HepG2 (cell line): ENCODE measurements at regions not wholly inside any gene's neighbourhood (a gene's known extent, or its start where the extent isn't known, plus 50 kb on each side); places are given as distances from the start of the nearest gene placed in this dataset.

Source experiments
- ATAC-seq: fragments of 200-7000 bp; cut with Tn5 transposase; 3 replicates; pipeline ENCODE4 v1.9.1; 2020; ENCODE audit warnings: mild to moderate bottlenecking, moderate library complexity
- BruUV-seq: library from RNA; stranded (reverse); fragments of 400-500 nt; replicated peaks from 2 replicates; lab custom pipeline; 2021; lab: Mats Ljungman, UMichigan
- CTCF ChIA-PET: fragments of 300-600 bp; formaldehyde crosslinking; extraction: SDS; loops from one replicate; lab custom pipeline; 2021; ENCODE audit warnings: low total read pairs, inconsistent platforms, low intra/inter-chr PET ratio; lab: Yijun Ruan, JAX
- POLR2A ChIA-PET: fragments of 350-600 bp; sonication (Branson Sonifier 250); formaldehyde crosslinking; loops from one replicate; lab custom pipeline; 2020; ENCODE audit warnings: antibody characterized with exemption, inconsistent platforms; lab: Yijun Ruan, JAX
- DNase-seq: peaks from one replicate; pipeline ENCODE4 v3.0.0-alpha.2; 2015; ENCODE audit warnings: low spot score
- FAIRE-seq: peaks from 3 replicates; lab custom pipeline; 2011; peaks lifted over from hg19 to GRCh38; lab: Jason Lieb, UNC
- H2AFZ ChIP-seq: one replicate; pipeline ENCODE4 v1.6.1; 2011; ENCODE audit warnings: low read length, inconsistent platforms
- H3K27ac ChIP-seq: fragments of 300-600 bp; 3 replicates; pipeline ENCODE4 v1.8.0; 2011; ENCODE audit warnings: mixed run types, mild to moderate bottlenecking, mixed read lengths, low read length, inconsistent platforms; ENCODE audit not compliant: insufficient read depth; ENCODE audit errors: extremely low read length
- H3K27me3 ChIP-seq, 2 experiments: fragments of 200-600 bp in 1 of 2; 2 replicates in 1 of 2; 3 replicates in 1 of 2; pipeline versions ENCODE4 v1.6.0 to v1.8.0; 2011; ENCODE audit warnings: low read length in 2 of 2, mild to moderate bottlenecking in 2 of 2, moderate library complexity in 2 of 2, inconsistent platforms in 1 of 2; ENCODE audit not compliant: insufficient read depth in 2 of 2, control insufficient read depth in 1 of 2
- H3K36me3 ChIP-seq, 2 experiments: fragments of 200-600 bp in 1 of 2; replicated peaks in 1 of 2; 2 replicates in 1 of 2; 3 replicates in 1 of 2; pipeline versions ENCODE4 v1.5.1 to v1.8.0; 2011; ENCODE audit warnings: low read length in 2 of 2, inconsistent platforms in 1 of 2; ENCODE audit not compliant: insufficient read depth in 2 of 2, control insufficient read depth in 1 of 2
- H3K4me1 ChIP-seq: 2 replicates; pipeline ENCODE4 v1.5.1; 2012; ENCODE audit warnings: low read length, inconsistent platforms; ENCODE audit not compliant: insufficient read depth
- H3K4me2 ChIP-seq: 2 replicates; pipeline ENCODE4 v1.6.0; 2011; ENCODE audit warnings: low read depth, low read length, inconsistent platforms
- H3K4me3 ChIP-seq, 3 experiments: fragments of 200-600 bp in 1 of 3; sonication (generic), shearing (Covaris generic) in 1 of 3; replicated peaks in 1 of 3; 2 replicates each; pipeline ENCODE4 v1.5.1; 2011 to 2016; ENCODE audit warnings: low read length in 3 of 3, inconsistent platforms in 2 of 3, low read depth in 2 of 3, mild to moderate bottlenecking in 2 of 3, control low read depth in 1 of 3, mixed read lengths in 1 of 3; ENCODE audit not compliant: insufficient read depth in 1 of 3
- H3K79me2 ChIP-seq: one replicate; pipeline ENCODE4 v1.6.1; 2011; ENCODE audit warnings: low read length, inconsistent platforms; ENCODE audit not compliant: insufficient read depth
- H3K9ac ChIP-seq: 2 replicates; pipeline ENCODE4 v1.6.0; 2011; ENCODE audit warnings: mild to moderate bottlenecking, low read depth, low read length, inconsistent platforms; ENCODE audit not compliant: insufficient read depth
- H3K9me3 ChIP-seq: 2 replicates; pipeline ENCODE4 v1.5.1; 2012; ENCODE audit warnings: mild to moderate bottlenecking, low read length
- H4K20me1 ChIP-seq: 2 replicates; pipeline ENCODE4 v1.6.0; 2011; ENCODE audit warnings: inconsistent platforms, mild to moderate bottlenecking, low read length, moderate library complexity; ENCODE audit not compliant: insufficient read depth
- AGO1 ChIP-seq: fragments of 200-400 bp; formaldehyde crosslinking; IDR thresholded peaks from 2 replicates; pipeline ENCODE4 v1.6.1; 2017; ENCODE audit warnings: mild to moderate bottlenecking, low read depth, low read length, moderate library complexity; ENCODE audit not compliant: poor library complexity, severe bottlenecking
- ARNT ChIP-seq: fragments of 450-650 bp; IDR thresholded peaks from 2 replicates; pipeline ENCODE4 v1.6.1; 2017
- ATF7-NPFF ChIP-seq: sonication (generic); formaldehyde crosslinking; IDR thresholded peaks from 2 replicates; pipeline ENCODE4 v1.8.1; 2023; ENCODE audit warnings: mild to moderate bottlenecking, low read depth, missing genetic modification reagents, moderate library complexity
- BORCS8-MEF2B ChIP-seq: sonication (generic); formaldehyde crosslinking; IDR thresholded peaks from 2 replicates; pipeline ENCODE4 v1.8.0; 2022; ENCODE audit warnings: mild to moderate bottlenecking, missing genetic modification reagents
- DNMT1 ChIP-seq: sonication (generic); formaldehyde crosslinking; IDR thresholded peaks from 2 replicates; pipeline ENCODE4 v1.5.1; 2020; ENCODE audit warnings: mild to moderate bottlenecking, missing genetic modification reagents
- MEF2D ChIP-seq: sonication (generic); formaldehyde crosslinking; IDR thresholded peaks from 2 replicates; pipeline ENCODE4 v1.5.1; 2020; ENCODE audit warnings: mild to moderate bottlenecking, missing genetic modification reagents
- PAX8 ChIP-seq: sonication (generic); formaldehyde crosslinking; IDR thresholded peaks from 2 replicates; pipeline ENCODE4 v1.8.0; 2022; ENCODE audit warnings: mild to moderate bottlenecking, missing genetic modification reagents, borderline replicate concordance
- POLR2AphosphoS2 ChIP-seq: IDR thresholded peaks from 2 replicates; pipeline ENCODE4 v1.6.1; 2011; ENCODE audit warnings: low read depth, low read length, improper control_type of control experiment
- SRSF9 ChIP-seq: fragments of 200-400 bp; formaldehyde crosslinking; IDR thresholded peaks from 2 replicates; pipeline ENCODE4 v1.6.1; 2018; ENCODE audit warnings: borderline replicate concordance, mild to moderate bottlenecking, low read depth, low read length; ENCODE audit not compliant: insufficient read depth, poor library complexity, severe bottlenecking
- TAF15 ChIP-seq: fragments of 200-400 bp; formaldehyde crosslinking; IDR thresholded peaks from one replicate; pipeline ENCODE4 v1.6.1; 2018; ENCODE audit warnings: mild to moderate bottlenecking, low read depth, low read length; ENCODE audit not compliant: poor library complexity, severe bottlenecking
- TOPORS ChIP-seq: sonication (generic); formaldehyde crosslinking; IDR thresholded peaks from 2 replicates; pipeline ENCODE4 v1.8.0; 2023; ENCODE audit warnings: mild to moderate bottlenecking, missing genetic modification reagents
- ZBTB20 ChIP-seq: sonication (generic); formaldehyde crosslinking; IDR thresholded peaks from 2 replicates; pipeline ENCODE4 v1.8.1; 2023; ENCODE audit warnings: missing genetic modification reagents, low read depth, mild to moderate bottlenecking, borderline replicate concordance
- ZBTB39 ChIP-seq: sonication (generic); formaldehyde crosslinking; IDR thresholded peaks from 2 replicates; pipeline ENCODE4 v1.5.0; 2020; ENCODE audit warnings: missing genetic modification reagents
- ZNF24 ChIP-seq: fragments of 450-650 bp; IDR thresholded peaks from 2 replicates; pipeline ENCODE4 v1.6.1; 2017; ENCODE audit warnings: antibody characterized with exemption, mild to moderate bottlenecking
- ZNF431 ChIP-seq: sonication (generic); formaldehyde crosslinking; IDR thresholded peaks from 2 replicates; pipeline ENCODE4 v1.9.0; 2022; ENCODE audit warnings: missing genetic modification reagents, low read depth, mild to moderate bottlenecking, borderline replicate concordance
- ZNF441 ChIP-seq: sonication (generic); formaldehyde crosslinking; IDR thresholded peaks from 2 replicates; pipeline ENCODE4 v1.7.0; 2021; ENCODE audit warnings: missing genetic modification reagents, borderline replicate concordance
- ZNF740 ChIP-seq: sonication (generic); formaldehyde crosslinking; IDR thresholded peaks from 2 replicates; pipeline ENCODE4 v1.4.0; 2020; ENCODE audit warnings: missing genetic modification reagents
- ZUFSP ChIP-seq: sonication (generic); formaldehyde crosslinking; IDR thresholded peaks from 2 replicates; pipeline ENCODE4 v1.9.0; 2021; ENCODE audit warnings: missing genetic modification reagents, mild to moderate bottlenecking, borderline replicate concordance
- WGBS: methylation state at CpG from one replicate; pipeline ENCODE4 v1.1.6; 2017; ENCODE audit warnings: low lambda C conversion rate; 5-methylcytosine and 5-hydroxymethylcytosine counted together
- in situ Hi-C: cut with HindIII; loops from 2 replicates; pipeline ENCODE4 v1.10.0; 2017; ENCODE audit warnings: low pct_unique_long_range_greater_than_20kb; ENCODE audit not compliant: extremely low pct_ligation_motif_present
- intact Hi-C: fragments of 100-400 bp; cut with micrococcal nuclease; formaldehyde crosslinking; loops from one replicate; pipeline ENCODE4 v1.10.0; 2022; ENCODE audit not compliant: unreplicated experiment

DNA sequence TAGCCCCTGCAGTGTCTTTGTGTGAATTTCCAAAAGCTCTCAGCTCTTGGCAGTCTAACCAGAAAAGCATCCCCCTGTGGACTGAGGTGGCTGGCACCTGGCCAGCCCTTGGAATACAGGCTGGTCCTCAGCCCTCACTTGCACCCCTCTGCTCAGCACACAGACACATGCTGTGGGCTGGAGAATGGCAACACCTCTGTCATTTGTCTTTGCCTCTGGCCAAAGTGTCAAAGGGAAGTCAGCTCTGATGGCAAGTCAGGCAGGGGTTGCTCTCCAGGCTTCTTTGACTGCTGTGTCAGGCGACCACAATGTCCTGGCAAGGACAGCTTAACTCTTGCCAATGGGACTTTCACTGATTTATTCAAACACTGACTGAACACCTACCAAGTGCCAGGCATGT is 724.8 kb downstream of the INHBA start:
- H3K9ac ChIP-seq, result no peak overlapping the region
- in situ Hi-C loops, result no loop called here

GRCh38 chr7:40977533-40977932 is 725.4 kb downstream of the INHBA start:
- no peak overlapping the region for H2AFZ ChIP-seq
- intact Hi-C loops (no loop called here), in situ Hi-C loops (no loop called here)
- H3K4me2 ChIP-seq, result no peak overlapping the region
- WGBS, result 0% methylated on average over 1 of the region's 1 CpG
- CTCF ChIA-PET, result no interaction called here
- H3K9me3 ChIP-seq, result no peaks in the 10 kb centered on the region
- no peaks in the 10 kb centered on the region for H3K36me3 ChIP-seq
- no peak for ATAC-seq
- BruUV-seq, result no TSS peak
- no peaks in the 10 kb centered on the region for H3K79me2 ChIP-seq
- POLR2A ChIA-PET, result no interaction called here
- no peak overlapping the region for H3K4me3 ChIP-seq
- no peak for DNase-seq
- no peak overlapping the region for H3K9ac ChIP-seq
- H3K27me3 ChIP-seq, result no peaks in the 10 kb centered on the region
- H3K27ac ChIP-seq, result no peak overlapping the region
- no peaks in the 10 kb centered on the region for H4K20me1 ChIP-seq
- H3K4me1 ChIP-seq, result no peaks in the 10 kb centered on the region
- no peak for FAIRE-seq
- TF ChIP-seq MEF2D (CRISPR knock-in tag) (no peak), SRSF9 (no peak), POLR2AphosphoS2 (no peak), ZBTB39 (CRISPR knock-in tag) (no peak), BORCS8-MEF2B (no peak), ZNF24 (no peak), ZUFSP (CRISPR knock-in tag) (no peak), ZBTB20 (CRISPR knock-in tag) (no peak), AGO1 (no peak), ZNF441 (CRISPR knock-in tag) (no peak), TAF15 (no peak), ZNF740 (CRISPR knock-in tag) (no peak), PAX8 (CRISPR knock-in tag) (no peak), ARNT (no peak), ZNF431 (CRISPR knock-in tag) (no peak)

More for the DNA sequence above, 724.8 kb downstream of the INHBA start:
- DNase-seq (no peak), FAIRE-seq (no peak), ATAC-seq (no peak)
- H3K9me3 ChIP-seq, result no peaks in the 10 kb centered on the region
- H3K4me1 ChIP-seq, result no peaks in the 10 kb centered on the region
- H3K27ac ChIP-seq, result no peak overlapping the region
- no peak overlapping the region for H2AFZ ChIP-seq
- H3K27me3 ChIP-seq, result no peaks in the 10 kb centered on the region
- no peak overlapping the region for H3K4me3 ChIP-seq
- no peak for TF ChIP-seq DNMT1
- no peak for TF ChIP-seq TOPORS (CRISPR knock-in tag)
- no peak for TF ChIP-seq ATF7-NPFF (CRISPR knock-in tag)
- no peaks in the 10 kb centered on the region for H4K20me1 ChIP-seq
- POLR2A ChIA-PET, result no interaction called here
- 0% methylated on average over 1 of the region's 1 CpG for WGBS
- no TSS peak for BruUV-seq
- no peak overlapping the region for H3K4me2 ChIP-seq
- CTCF ChIA-PET, result no interaction called here
- H3K36me3 ChIP-seq, result no peaks in the 10 kb centered on the region
- intact Hi-C loops, result no loop called here
- no peaks in the 10 kb centered on the region for H3K79me2 ChIP-seq
